GM12874 (cell line): ENCODE measurements at regions not wholly inside any gene's neighbourhood (a gene's known extent, or its start where the extent isn't known, plus 50 kb on each side); places are given as distances from the start of the nearest gene placed in this dataset.

Source experiments
- TF ChIP-seq, protein P1 (sequence below): IDR thresholded peaks from 2 replicates; pipeline ENCODE4 v1.5.1; 2011; ENCODE audit warnings: low read depth, mild to moderate bottlenecking, control low read depth, low read length, moderate library complexity; ENCODE audit not compliant: insufficient read depth

DNA sequence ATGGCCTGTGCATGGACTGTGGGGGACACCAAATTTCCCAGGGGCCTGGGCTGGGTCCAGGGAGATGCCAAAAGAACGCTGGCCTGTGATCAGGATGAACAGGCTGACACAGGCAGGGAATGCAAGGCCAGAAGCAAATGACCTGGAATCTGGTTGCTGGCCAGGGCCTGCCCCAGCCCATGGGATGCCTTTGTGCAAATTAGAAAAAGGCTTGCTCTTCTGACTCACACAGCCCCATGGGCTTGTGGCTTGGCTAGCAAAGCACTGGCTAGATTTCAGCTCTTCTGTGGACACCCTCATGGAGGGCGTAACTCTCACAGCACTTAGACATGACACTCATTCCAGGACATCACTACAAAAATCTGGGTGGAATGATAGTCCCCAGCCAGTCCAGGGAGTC, 356.0 kb downstream of the SHQ1 start:
- TF ChIP-seq, protein P1, sequence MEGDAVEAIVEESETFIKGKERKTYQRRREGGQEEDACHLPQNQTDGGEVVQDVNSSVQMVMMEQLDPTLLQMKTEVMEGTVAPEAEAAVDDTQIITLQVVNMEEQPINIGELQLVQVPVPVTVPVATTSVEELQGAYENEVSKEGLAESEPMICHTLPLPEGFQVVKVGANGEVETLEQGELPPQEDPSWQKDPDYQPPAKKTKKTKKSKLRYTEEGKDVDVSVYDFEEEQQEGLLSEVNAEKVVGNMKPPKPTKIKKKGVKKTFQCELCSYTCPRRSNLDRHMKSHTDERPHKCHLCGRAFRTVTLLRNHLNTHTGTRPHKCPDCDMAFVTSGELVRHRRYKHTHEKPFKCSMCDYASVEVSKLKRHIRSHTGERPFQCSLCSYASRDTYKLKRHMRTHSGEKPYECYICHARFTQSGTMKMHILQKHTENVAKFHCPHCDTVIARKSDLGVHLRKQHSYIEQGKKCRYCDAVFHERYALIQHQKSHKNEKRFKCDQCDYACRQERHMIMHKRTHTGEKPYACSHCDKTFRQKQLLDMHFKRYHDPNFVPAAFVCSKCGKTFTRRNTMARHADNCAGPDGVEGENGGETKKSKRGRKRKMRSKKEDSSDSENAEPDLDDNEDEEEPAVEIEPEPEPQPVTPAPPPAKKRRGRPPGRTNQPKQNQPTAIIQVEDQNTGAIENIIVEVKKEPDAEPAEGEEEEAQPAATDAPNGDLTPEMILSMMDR, result no peak

- TF ChIP-seq, protein P1, result no peak
Measured at GRCh38 chr3:72490688-72491435, 357.4 kb downstream of the SHQ1 start.

- TF ChIP-seq, protein P1, result no peak
Measured at GRCh38 chr3:72489901-72490300, 358.3 kb downstream of the SHQ1 start.

DNA sequence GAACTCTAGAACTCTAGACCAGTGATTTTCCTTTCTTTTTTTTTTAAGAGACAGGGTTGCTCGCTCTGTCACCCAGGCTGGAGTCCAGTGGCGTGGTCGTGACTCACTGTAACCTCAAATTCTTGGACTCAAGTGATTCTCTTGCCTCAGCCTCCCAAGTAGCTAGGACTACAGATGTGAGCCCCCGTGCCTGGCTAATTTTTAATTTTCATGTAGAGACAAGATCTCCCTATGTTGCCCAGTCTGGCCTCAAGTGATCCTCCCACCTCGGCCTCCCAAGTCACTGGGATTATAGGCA, 359.6 kb downstream of the SHQ1 start:
- TF ChIP-seq, protein P1, result no peak

- TF ChIP-seq, protein P1, result no peak
Measured at GRCh38 chr3:72487946-72488737, 360.1 kb downstream of the SHQ1 start.

- TF ChIP-seq, protein P1, result no peak
Measured at GRCh38 chr3:72487078-72487765, 361.0 kb downstream of the SHQ1 start.

- TF ChIP-seq, protein P1, result no peak
Measured at GRCh38 chr3:72485641-72486040, 362.6 kb downstream of the SHQ1 start.
